ENCODE measurements at regions not wholly inside any gene's neighbourhood (a gene's known extent, or its start where the extent isn't known, plus 50 kb on each side); places are given as distances from the start of the nearest gene placed in this dataset.

DNA sequence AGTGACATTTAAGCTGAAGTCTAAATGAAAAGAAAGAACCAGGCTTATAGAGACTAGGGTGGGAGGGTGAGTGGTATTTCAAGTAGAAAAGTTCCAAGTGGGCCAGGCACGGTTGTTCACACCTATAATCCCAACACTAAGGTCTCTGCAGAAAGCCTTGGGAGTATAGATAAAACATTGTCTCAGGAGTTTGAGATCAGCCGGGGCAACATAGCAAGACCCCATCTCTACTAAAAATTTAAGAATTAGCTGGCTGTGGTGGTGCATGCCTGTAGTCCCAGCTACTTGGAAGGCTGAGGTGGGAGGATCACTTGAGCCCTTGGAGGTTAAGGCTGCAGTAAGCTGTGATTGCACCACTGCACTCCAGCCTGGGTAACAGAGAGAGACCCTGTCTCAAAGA lies 143.4 kb upstream of the PKDCC start:
- H3K27ac ChIP-seq (ENCODE audit: poor library complexity, severe bottlenecking) = no peak overlapping the region
- H3K36me3 ChIP-seq (ENCODE audit: low read depth) = no peaks in the 10 kb centered on the region

DNA sequence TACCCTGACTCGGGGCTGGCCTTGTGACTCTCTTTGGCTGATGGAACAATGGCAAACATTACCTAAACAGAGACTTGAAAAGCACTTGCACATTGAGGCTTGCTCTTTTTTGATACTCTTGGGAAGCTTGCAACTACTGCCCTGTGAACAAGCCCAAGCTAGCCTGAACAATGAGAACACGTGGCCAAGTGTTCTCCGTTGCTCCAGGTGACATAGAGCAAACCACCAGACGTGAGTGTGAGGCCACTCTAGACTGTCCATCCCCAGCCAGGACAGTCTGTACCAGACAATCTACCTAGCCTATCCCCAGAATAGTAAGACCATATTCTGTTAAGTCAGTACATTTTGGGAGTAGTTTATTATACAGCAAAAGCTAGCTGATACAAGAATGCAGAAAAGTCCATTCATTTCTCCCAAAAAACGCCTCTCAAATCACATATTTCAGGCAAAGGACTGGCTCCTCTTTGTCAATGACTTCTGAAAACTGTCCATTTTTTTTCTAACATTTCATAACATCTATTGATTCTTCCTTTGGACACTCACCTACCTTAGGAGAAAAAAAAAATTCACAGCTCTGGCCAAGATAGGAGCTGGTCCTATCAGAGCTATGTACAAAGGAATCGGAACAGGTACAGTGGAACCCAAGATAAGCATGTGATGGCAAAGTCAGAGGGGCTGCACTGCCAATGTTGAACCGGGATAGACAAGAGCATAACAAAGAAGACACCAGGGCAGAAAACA lies 142.1 kb upstream of the PKDCC start:
- Histone ChIP-seq H3K27me3 (ENCODE audit: insufficient read depth, poor library complexity, severe bottlenecking) (no peaks in the 10 kb centered on the region), H3K4me3 (ENCODE audit: severe bottlenecking) (no peak overlapping the region), H3K9me3 (ENCODE audit: severe bottlenecking) (no peaks in the 10 kb centered on the region), H3K36me3 (ENCODE audit: low read depth) (no peaks in the 10 kb centered on the region), H3K27ac (ENCODE audit: poor library complexity, severe bottlenecking) (no peak overlapping the region), H3K4me1 (ENCODE audit: insufficient read depth, poor library complexity, severe bottlenecking) (no peaks in the 10 kb centered on the region)
- TF ChIP-seq, protein P1, sequence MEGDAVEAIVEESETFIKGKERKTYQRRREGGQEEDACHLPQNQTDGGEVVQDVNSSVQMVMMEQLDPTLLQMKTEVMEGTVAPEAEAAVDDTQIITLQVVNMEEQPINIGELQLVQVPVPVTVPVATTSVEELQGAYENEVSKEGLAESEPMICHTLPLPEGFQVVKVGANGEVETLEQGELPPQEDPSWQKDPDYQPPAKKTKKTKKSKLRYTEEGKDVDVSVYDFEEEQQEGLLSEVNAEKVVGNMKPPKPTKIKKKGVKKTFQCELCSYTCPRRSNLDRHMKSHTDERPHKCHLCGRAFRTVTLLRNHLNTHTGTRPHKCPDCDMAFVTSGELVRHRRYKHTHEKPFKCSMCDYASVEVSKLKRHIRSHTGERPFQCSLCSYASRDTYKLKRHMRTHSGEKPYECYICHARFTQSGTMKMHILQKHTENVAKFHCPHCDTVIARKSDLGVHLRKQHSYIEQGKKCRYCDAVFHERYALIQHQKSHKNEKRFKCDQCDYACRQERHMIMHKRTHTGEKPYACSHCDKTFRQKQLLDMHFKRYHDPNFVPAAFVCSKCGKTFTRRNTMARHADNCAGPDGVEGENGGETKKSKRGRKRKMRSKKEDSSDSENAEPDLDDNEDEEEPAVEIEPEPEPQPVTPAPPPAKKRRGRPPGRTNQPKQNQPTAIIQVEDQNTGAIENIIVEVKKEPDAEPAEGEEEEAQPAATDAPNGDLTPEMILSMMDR (IDR thresholded peaks at IDR 0.05; ENCODE audit: poor library complexity, severe bottlenecking) = no peak
- ATAC-seq (ENCODE audit: low read depth) (no peak), DNase-seq (ENCODE audit: low spot score) (no peak)

More for the DNA sequence above, 143.4 kb upstream of the PKDCC start:
- ATAC-seq (ENCODE audit: low read depth) (no peak), DNase-seq (ENCODE audit: low spot score) (no peak)
- Histone ChIP-seq H3K4me1 (ENCODE audit: insufficient read depth, poor library complexity, severe bottlenecking) (no peaks in the 10 kb centered on the region), H3K9me3 (ENCODE audit: severe bottlenecking) (no peaks in the 10 kb centered on the region), H3K4me3 (ENCODE audit: severe bottlenecking) (no peak overlapping the region), H3K27me3 (ENCODE audit: insufficient read depth, poor library complexity, severe bottlenecking) (no peaks in the 10 kb centered on the region)
- TF ChIP-seq, protein P1 (IDR thresholded peaks at IDR 0.05; ENCODE audit: poor library complexity, severe bottlenecking) = no peak

DNA sequence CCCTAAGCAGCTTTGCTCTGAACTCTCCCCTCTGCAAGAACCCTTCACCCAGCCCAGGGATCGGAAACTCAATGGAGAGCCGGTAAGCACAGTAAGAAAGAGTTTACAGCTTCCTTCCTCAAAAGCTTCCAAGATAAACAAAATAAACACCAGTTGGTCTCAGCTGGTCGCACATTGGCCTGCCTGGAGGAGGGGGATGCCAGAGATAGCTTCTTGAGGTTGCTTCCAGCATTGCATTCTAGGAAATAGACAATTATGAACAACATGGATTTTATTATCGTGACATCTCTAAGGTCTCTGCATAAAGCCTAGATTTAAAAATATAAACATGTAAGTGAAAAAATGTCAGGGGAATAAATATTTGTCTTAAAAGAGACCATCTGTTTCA lies 141.5 kb upstream of the PKDCC start:
- H3K27ac ChIP-seq (ENCODE audit: poor library complexity, severe bottlenecking) = no peak overlapping the region
- no peak for ATAC-seq (ENCODE audit: low read depth)
- TF ChIP-seq, protein P1 (IDR thresholded peaks at IDR 0.05; ENCODE audit: poor library complexity, severe bottlenecking) = no peak

DNA sequence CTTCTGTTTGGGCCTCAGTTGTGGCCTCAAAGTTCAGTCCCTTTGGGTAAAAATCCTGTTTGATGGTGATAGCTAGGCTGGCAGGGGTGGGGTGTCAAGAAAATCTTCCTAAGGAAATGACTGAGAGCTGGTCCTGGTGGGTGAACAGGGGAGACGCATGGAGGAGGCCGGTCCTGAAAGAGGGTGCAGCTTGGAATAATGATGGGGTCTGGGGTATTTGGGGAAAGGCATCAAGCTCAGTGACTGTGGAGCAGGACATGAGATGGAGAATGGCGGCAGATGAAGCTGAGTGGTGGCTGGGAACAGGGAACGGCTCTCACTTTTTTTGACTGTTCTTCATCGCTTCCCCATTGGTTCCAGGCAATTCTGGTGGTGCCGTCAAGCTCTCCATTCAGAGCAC lies 140.7 kb upstream of the PKDCC start:
- Histone ChIP-seq H3K27me3 (ENCODE audit: insufficient read depth, poor library complexity, severe bottlenecking) (no peaks in the 10 kb centered on the region), H3K9me3 (ENCODE audit: severe bottlenecking) (no peaks in the 10 kb centered on the region), H3K36me3 (ENCODE audit: low read depth) (no peaks in the 10 kb centered on the region), H3K4me1 (ENCODE audit: insufficient read depth, poor library complexity, severe bottlenecking) (no peaks in the 10 kb centered on the region), H3K4me3 (ENCODE audit: severe bottlenecking) (no peak overlapping the region), H3K27ac (ENCODE audit: poor library complexity, severe bottlenecking) (no peak overlapping the region)
- no peak for DNase-seq (ENCODE audit: low spot score)
- ATAC-seq (ENCODE audit: low read depth) = no peak
- TF ChIP-seq, protein P1 (IDR thresholded peaks at IDR 0.05; ENCODE audit: poor library complexity, severe bottlenecking) = no peak

More for the DNA sequence above, 141.5 kb upstream of the PKDCC start:
- DNase-seq (ENCODE audit: low spot score) = no peak
- H3K9me3 ChIP-seq (ENCODE audit: severe bottlenecking) = no peaks in the 10 kb centered on the region
- no peaks in the 10 kb centered on the region for H3K36me3 ChIP-seq (ENCODE audit: low read depth)
- no peaks in the 10 kb centered on the region for H3K4me1 ChIP-seq (ENCODE audit: insufficient read depth, poor library complexity, severe bottlenecking)
- H3K27me3 ChIP-seq (ENCODE audit: insufficient read depth, poor library complexity, severe bottlenecking) = no peaks in the 10 kb centered on the region
- H3K4me3 ChIP-seq (ENCODE audit: severe bottlenecking) = no peak overlapping the region

DNA sequence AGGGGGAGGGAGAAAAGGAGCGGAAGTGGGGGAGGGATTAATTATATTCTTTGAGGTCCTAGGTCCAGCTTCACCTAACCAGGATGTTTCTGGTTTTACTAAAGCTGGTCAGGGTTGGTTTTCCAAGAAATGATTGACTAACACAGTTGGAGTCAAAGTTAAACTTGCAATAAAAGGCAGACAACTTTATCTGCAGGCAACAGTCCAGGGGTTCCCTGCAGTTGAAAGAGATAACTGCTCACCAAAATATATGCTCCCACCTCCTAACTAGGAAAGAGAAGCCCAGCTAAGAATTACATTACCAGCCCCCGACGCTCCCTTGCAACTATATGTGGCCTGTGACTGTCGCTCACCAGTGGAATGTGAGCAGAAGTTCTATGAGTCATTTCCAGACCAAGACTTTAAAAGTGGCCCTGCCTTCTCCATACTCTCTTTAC lies 140.0 kb upstream of the PKDCC start:
- TF ChIP-seq, protein P1 (IDR thresholded peaks at IDR 0.05; ENCODE audit: poor library complexity, severe bottlenecking) = no peak
- H3K27ac ChIP-seq (ENCODE audit: poor library complexity, severe bottlenecking) = no peak overlapping the region
- no peak for ATAC-seq (ENCODE audit: low read depth)
- H3K36me3 ChIP-seq (ENCODE audit: low read depth) = no peaks in the 10 kb centered on the region
- no peaks in the 10 kb centered on the region for H3K27me3 ChIP-seq (ENCODE audit: insufficient read depth, poor library complexity, severe bottlenecking)
- H3K4me1 ChIP-seq (ENCODE audit: insufficient read depth, poor library complexity, severe bottlenecking) = no peaks in the 10 kb centered on the region
- no peak overlapping the region for H3K4me3 ChIP-seq (ENCODE audit: severe bottlenecking)
- no peak for DNase-seq (ENCODE audit: low spot score)
- no peaks in the 10 kb centered on the region for H3K9me3 ChIP-seq (ENCODE audit: severe bottlenecking)

All from RWPE2 (cell line).